ENCODE measurements at regions not wholly inside any gene's neighbourhood (a gene's known extent, or its start where the extent isn't known, plus 50 kb on each side); places are given as distances from the start of the nearest gene placed in this dataset.

- Mint-ChIP-seq H3K27ac (no peak overlapping the region), H3K4me3 (no peak overlapping the region), H3K9me3 (ENCODE audit: insufficient read depth) (no peaks in the 10 kb centered on the region), H3K27me3 (peaks cover 6% of the 10 kb centered on the region), H3K4me1 (no peaks in the 10 kb centered on the region)
- Histone ChIP-seq H3K9ac (ENCODE audit: low read length) (no peak overlapping the region), H3K79me2 (ENCODE audit: control insufficient read depth, insufficient read depth, low read length) (no peaks in the 10 kb centered on the region), H4K20me1 (ENCODE audit: control insufficient read depth, insufficient read depth, low read length, poor library complexity, severe bottlenecking) (no peaks in the 10 kb centered on the region), H3K27ac (ENCODE audit: low read length in 2 of 2) (no peak overlapping the region), H3K4me2 (replicated peaks; ENCODE audit: low read depth, low read length, poor library complexity, severe bottlenecking) (no peak overlapping the region), H2AFZ (ENCODE audit: insufficient read depth, low read depth, low read length, poor library complexity, severe bottlenecking) (no peak overlapping the region), H3K27me3 (replicated peaks in 1 of 4; ENCODE audit: control extremely low read depth in 1 of 4, control insufficient read depth in 3 of 4, insufficient read depth in 4 of 4, low read length in 3 of 4) (no peaks in the 10 kb centered on the region), H3K9me3 (ENCODE audit: control extremely low read depth in 1 of 3, control insufficient read depth in 2 of 3, insufficient read depth in 1 of 3, low read length in 2 of 3) (no peaks in the 10 kb centered on the region), H3K4me1 (ENCODE audit: control insufficient read depth in 2 of 2, insufficient read depth in 2 of 2, low read length in 2 of 2) (no peaks in the 10 kb centered on the region), H3K36me3 (replicated peaks in 1 of 2; ENCODE audit: control extremely low read depth in 1 of 2, control insufficient read depth in 1 of 2, extremely low read depth in 1 of 2, insufficient read depth in 2 of 2, low read length in 1 of 2) (no peaks in the 10 kb centered on the region), H3K4me3 (ENCODE audit: control extremely low read depth in 1 of 5, extremely low read depth in 1 of 5, insufficient read depth in 1 of 5, low read depth in 2 of 5, low read length in 4 of 5) (no peak overlapping the region)
- ATAC-seq (ENCODE audit: low read depth) (no peak), DNase-seq (no peak)
- intact Hi-C loops (cut with micrococcal nuclease): no loop called here
- CTCF ChIA-PET: no interaction called here
- TF ChIP-seq EZH2 (IDR thresholded peaks at IDR 0.05; ENCODE audit: borderline replicate concordance, insufficient read depth, low read depth, low read length, poor library complexity, severe bottlenecking) (no peak), CTCF (IDR thresholded peaks at IDR 0.05) (no peak)
- POLR2A ChIA-PET: no interaction called here
- WGBS (ENCODE audit: insufficient coverage): no CpG with 5 or more reads among the region's 2 CpGs
Measured at GRCh38 chr15:62631076-62631724, 411.3 kb upstream of the TPM1 start.

- Histone ChIP-seq H3K4me2 (replicated peaks; ENCODE audit: low read depth, low read length, poor library complexity, severe bottlenecking) (no peak overlapping the region), H3K4me3 (ENCODE audit: control extremely low read depth in 1 of 5, extremely low read depth in 1 of 5, insufficient read depth in 1 of 5, low read depth in 2 of 5, low read length in 4 of 5) (no peak overlapping the region), H3K27ac (ENCODE audit: low read length in 2 of 2) (no peak overlapping the region), H3K9ac (ENCODE audit: low read length) (no peak overlapping the region), H3K9me3 (ENCODE audit: control extremely low read depth in 1 of 3, control insufficient read depth in 2 of 3, insufficient read depth in 1 of 3, low read length in 2 of 3) (no peaks in the 10 kb centered on the region), H2AFZ (ENCODE audit: insufficient read depth, low read depth, low read length, poor library complexity, severe bottlenecking) (no peak overlapping the region), H3K79me2 (ENCODE audit: control insufficient read depth, insufficient read depth, low read length) (no peaks in the 10 kb centered on the region), H3K4me1 (ENCODE audit: control insufficient read depth in 2 of 2, insufficient read depth in 2 of 2, low read length in 2 of 2) (no peaks in the 10 kb centered on the region), H4K20me1 (ENCODE audit: control insufficient read depth, insufficient read depth, low read length, poor library complexity, severe bottlenecking) (no peaks in the 10 kb centered on the region), H3K27me3 (replicated peaks in 1 of 4; ENCODE audit: control extremely low read depth in 1 of 4, control insufficient read depth in 3 of 4, insufficient read depth in 4 of 4, low read length in 3 of 4) (no peaks in the 10 kb centered on the region), H3K36me3 (replicated peaks in 1 of 2; ENCODE audit: control extremely low read depth in 1 of 2, control insufficient read depth in 1 of 2, extremely low read depth in 1 of 2, insufficient read depth in 2 of 2, low read length in 1 of 2) (no peaks in the 10 kb centered on the region)
- intact Hi-C loops (cut with micrococcal nuclease): no loop called here
- no peak for TF ChIP-seq EZH2 (IDR thresholded peaks at IDR 0.05; ENCODE audit: borderline replicate concordance, insufficient read depth, low read depth, low read length, poor library complexity, severe bottlenecking)
- no peak for TF ChIP-seq CTCF (IDR thresholded peaks at IDR 0.05)
- H3K4me3 Mint-ChIP-seq: no peak overlapping the region
- WGBS (ENCODE audit: insufficient coverage): 89% methylated on average over 4 of the region's 9 CpGs
- no peak for DNase-seq
- H3K27me3 Mint-ChIP-seq: no peaks in the 10 kb centered on the region
- ChIA-PET POLR2A (no interaction called here), CTCF (no interaction called here)
- no peak overlapping the region for H3K27ac Mint-ChIP-seq
- H3K4me1 Mint-ChIP-seq: no peaks in the 10 kb centered on the region
- no peak for ATAC-seq (ENCODE audit: low read depth)
- H3K9me3 Mint-ChIP-seq (ENCODE audit: insufficient read depth): no peaks in the 10 kb centered on the region
Measured at GRCh38 chr15:62636823-62637573, 405.5 kb upstream of the TPM1 start.

All from B cell (primary cell).